ENCODE measurements at regions not wholly inside any gene's neighbourhood (a gene's known extent, or its start where the extent isn't known, plus 50 kb on each side); places are given as distances from the start of the nearest gene placed in this dataset.
"Not testable (repeated sequence)": the region's sequence is repeated elsewhere in the genome, so short reads cannot be mapped to it uniquely, and the experiment has no call there.

- not testable (repeated sequence) for TF ChIP-seq CTCF, POLR2A (IDR thresholded peaks at IDR 0.05)
Observed at GRCh38 chr13:18663222-18663621, 518.4 kb downstream of the TUBA3C start.

Data from tibial nerve (tissue), 3 donors.